ENCODE measurements at regions not wholly inside any gene's neighbourhood (a gene's known extent, or its start where the extent isn't known, plus 50 kb on each side); places are given as distances from the start of the nearest gene placed in this dataset.

- TF ChIP-seq CTCF (IDR thresholded peaks at IDR 0.05) (no peak), ZFX (IDR thresholded peaks at IDR 0.05; ENCODE audit: borderline replicate concordance) (no peak)
Observed at GRCh38 chr21:38166173-38166535, 90.6 kb upstream of the KCNJ15 start.

Measured in 22Rv1 (cell line).